Activated naive CD4-positive, alpha-beta T cell treated with anti-CD3 and anti-CD28 coated beads, Interleukin-2, amount 10 ng/mL, durations not matched to agents 7 days and 5 days (primary cell): ENCODE measurements at regions not wholly inside any gene's neighbourhood (a gene's known extent, or its start where the extent isn't known, plus 50 kb on each side); places are given as distances from the start of the nearest gene placed in this dataset.

ENCODE experiments used
- CTCF ChIA-PET: fragments of 350-600 bp; sonication (Branson Sonifier 250); formaldehyde crosslinking; loops from one replicate; lab custom pipeline; 2021; ENCODE audit warnings: antibody characterized with exemption; lab: Charles Lee
- DNase-seq: peaks from one replicate; pipeline ENCODE4 v3.0.0-alpha.2; 2020
- H3K27ac Mint-ChIP-seq: one replicate; pipeline ENCODE4 v1.8.0; 2021; ENCODE audit warnings: mild to moderate bottlenecking, moderate library complexity, mixed read lengths
- H3K27me3 Mint-ChIP-seq: one replicate; pipeline ENCODE4 v1.8.0; 2021; ENCODE audit warnings: mild to moderate bottlenecking, mixed read lengths
- H3K36me3 Mint-ChIP-seq: one replicate; pipeline ENCODE4 v1.8.0; 2021; ENCODE audit warnings: mixed read lengths
- H3K4me1 Mint-ChIP-seq: one replicate; pipeline ENCODE4 v1.8.0; 2021; ENCODE audit warnings: mixed read lengths
- H3K4me3 Mint-ChIP-seq: one replicate; pipeline ENCODE4 v1.8.0; 2021; ENCODE audit warnings: mild to moderate bottlenecking, moderate library complexity, mixed read lengths
- H3K9me3 Mint-ChIP-seq: one replicate; pipeline ENCODE4 v1.8.0; 2021; ENCODE audit warnings: mixed read lengths

DNA sequence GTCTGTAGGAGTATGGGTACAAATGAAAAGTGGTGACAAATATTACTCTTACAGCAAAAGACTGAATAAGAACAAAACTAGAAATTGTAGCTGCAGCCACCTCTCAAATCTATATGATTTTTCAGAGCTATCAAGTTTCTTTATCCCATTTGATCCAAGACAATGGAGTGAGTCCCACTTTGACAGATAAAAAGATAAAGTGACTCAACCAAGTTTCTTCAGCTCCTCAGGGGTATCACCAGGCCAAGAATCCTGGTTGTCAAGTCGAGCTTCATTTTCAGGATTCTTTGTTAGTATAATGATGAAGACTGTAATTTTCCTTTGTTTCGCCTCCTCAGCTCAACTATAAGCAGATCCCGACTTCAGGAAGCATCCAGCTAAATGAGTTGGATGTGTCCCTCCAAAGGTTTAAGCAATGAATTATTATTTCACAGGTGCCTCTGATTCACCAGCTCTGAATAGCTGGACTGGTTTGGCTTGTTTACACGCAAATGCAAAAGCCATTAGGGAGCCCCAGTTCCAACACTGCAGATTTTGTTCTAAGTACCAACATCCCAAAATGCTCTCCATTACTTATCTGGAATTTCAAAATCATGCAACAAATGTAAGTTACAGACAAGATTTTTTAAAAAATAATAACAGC is 238.9 kb downstream of the MAFB start:
- no peak for DNase-seq
- Mint-ChIP-seq H3K27ac (no peak overlapping the region), H3K4me1 (no peaks in the 10 kb centered on the region), H3K36me3 (no peaks in the 10 kb centered on the region), H3K27me3 (no peaks in the 10 kb centered on the region), H3K9me3 (no peaks in the 10 kb centered on the region), H3K4me3 (no peak overlapping the region)
- CTCF ChIA-PET: no interaction called here

DNA sequence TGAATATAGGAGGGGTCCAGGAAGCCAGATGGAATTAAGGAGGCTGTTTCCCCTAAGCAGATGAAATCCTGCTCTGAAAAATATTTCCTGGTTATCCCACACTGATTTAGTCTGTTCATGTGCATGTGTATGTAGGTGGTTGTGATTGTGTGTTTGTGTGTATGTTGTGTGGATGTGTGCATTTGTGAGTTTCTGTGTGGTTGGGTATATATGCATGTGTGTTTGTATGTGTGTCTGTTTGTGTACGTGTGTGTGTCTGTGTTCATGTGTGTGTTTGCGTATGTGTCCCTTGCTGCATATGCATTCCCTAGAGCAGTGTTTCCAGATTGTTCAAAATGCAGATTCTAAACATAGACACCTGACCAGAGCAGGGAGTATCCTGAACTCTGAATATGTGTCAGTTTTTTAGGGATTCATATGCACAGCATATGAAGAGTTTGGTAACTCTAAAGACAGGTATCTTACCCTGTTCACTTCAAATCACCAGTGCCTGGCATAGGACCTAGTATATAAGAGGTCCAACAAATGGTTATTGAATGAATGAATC is 239.8 kb downstream of the MAFB start:
- Mint-ChIP-seq H3K36me3 (no peaks in the 10 kb centered on the region), H3K27me3 (no peaks in the 10 kb centered on the region), H3K4me1 (no peaks in the 10 kb centered on the region), H3K9me3 (no peaks in the 10 kb centered on the region), H3K4me3 (no peak overlapping the region), H3K27ac (no peak overlapping the region)
- no peak for DNase-seq
- CTCF ChIA-PET: no interaction called here

DNA sequence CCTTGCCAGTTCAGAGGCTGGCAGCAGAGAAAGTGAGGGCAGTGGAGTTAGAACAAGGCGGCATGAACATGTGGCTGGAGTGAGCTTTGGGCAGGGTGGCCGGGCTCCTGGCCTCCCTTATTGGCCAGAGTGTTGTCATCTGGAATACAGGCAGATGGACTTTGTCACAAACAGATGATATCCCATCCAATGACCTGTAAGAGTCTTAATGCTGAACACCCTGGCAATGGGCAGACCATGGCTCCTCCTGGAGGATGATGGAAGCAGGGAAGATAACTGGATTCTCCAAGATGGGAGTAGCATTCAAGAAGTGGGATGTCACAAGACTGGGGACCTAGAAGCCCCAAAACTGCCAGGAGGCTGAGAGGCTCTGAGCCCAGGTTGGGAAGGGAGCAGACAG is 242.1 kb downstream of the MAFB start:
- Mint-ChIP-seq H3K4me3 (no peak overlapping the region), H3K27ac (no peak overlapping the region), H3K9me3 (no peaks in the 10 kb centered on the region), H3K36me3 (no peaks in the 10 kb centered on the region), H3K27me3 (no peaks in the 10 kb centered on the region), H3K4me1 (no peaks in the 10 kb centered on the region)
- no peak for DNase-seq
- CTCF ChIA-PET: no interaction called here

DNA sequence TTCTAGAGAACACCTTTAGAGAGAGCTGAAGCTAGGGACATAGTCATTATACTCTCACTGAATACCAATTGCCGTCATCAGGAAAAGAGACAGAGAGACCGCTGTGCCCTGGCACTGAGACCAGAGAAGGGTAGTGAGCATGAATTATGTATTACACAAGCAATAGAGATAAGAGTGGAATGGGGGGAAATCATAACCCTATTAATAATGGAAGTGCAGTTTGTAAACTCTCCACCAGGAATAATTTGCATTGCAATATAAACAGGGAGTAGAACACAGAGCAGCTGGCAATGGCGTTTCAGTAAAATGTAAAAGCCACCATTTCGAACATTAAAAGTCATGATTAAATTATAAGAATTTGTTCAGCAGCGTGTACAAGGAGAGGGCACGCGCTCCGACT is 244.5 kb downstream of the MAFB start:
- DNase-seq: no peak
- CTCF ChIA-PET: no interaction called here
- H3K27me3 Mint-ChIP-seq: no peaks in the 10 kb centered on the region
- no peaks in the 10 kb centered on the region for H3K36me3 Mint-ChIP-seq
- H3K4me1 Mint-ChIP-seq: no peaks in the 10 kb centered on the region
- no peak overlapping the region for H3K4me3 Mint-ChIP-seq
- H3K27ac Mint-ChIP-seq: no peak overlapping the region
- no peaks in the 10 kb centered on the region for H3K9me3 Mint-ChIP-seq

DNA sequence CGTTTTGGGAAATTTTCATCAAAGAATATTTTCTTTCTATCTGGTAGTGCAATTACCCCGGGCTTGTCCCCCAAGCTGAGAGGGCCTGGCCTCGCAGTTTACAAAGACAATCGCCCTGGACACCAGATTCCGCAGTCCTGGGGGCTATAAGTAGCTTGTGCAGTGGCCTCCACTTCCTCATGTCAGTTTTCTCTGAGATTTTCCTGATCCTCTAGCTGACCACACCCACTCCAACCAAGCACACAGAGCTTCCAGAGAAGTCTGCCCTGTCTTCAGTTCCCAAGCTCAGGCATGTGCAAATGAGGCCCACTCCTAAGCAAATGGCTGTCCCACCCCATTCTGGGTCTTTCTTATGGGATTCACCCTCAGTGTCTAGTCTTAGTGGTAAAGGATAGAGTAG is 245.3 kb downstream of the MAFB start:
- no peak for DNase-seq
- Mint-ChIP-seq H3K9me3 (no peaks in the 10 kb centered on the region), H3K27ac (no peak overlapping the region), H3K27me3 (no peaks in the 10 kb centered on the region), H3K4me1 (no peaks in the 10 kb centered on the region), H3K4me3 (no peak overlapping the region), H3K36me3 (no peaks in the 10 kb centered on the region)
- CTCF ChIA-PET: interaction anchor here (0.6 kb wide), 1 partner anchor 7 kb away, joined by 5 read pairs; no protein-coding TSS in a partner anchor

DNA sequence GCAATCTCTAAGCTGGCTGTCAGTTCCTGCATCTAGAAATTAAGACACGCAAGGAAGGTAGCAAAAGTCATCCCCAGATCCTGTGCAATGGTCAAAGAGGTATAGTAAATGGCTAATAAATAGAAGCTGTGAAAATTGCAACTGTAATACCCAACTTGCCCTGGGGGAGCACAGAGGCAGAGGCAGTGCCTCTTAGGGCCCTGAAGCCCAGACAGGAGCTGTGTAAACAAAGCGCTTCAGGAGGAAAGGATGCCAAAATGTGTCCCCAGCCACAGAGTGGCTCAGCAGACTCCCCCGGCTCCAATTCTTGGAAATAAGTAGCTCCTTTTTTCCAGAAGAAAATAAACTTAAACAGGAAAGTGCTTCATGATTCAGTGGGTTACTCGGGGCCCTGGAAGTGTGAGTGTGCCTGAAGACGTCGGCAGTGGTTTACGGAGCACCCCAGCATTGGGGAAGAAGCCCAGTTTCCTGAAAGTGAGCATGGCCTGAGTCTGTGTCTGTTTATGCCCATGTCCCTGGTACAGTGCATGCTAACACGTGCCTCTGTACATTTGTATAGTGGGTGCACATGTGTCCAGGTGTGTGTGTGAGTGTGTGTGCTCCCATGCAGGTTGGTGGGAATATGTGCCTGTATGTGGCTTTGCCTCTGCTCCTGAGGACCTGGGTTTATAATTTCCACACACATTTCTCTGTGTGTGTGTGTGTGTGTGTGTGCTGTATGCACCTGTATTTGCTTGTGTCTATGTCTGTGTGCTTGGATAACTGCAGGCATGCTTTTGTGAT is 246.7 kb downstream of the MAFB start:
- CTCF ChIA-PET: no interaction called here
- no peaks in the 10 kb centered on the region for H3K36me3 Mint-ChIP-seq
- no peaks in the 10 kb centered on the region for H3K9me3 Mint-ChIP-seq
- H3K27ac Mint-ChIP-seq: no peak overlapping the region
- H3K4me1 Mint-ChIP-seq: no peaks in the 10 kb centered on the region
- no peak for DNase-seq
- no peaks in the 10 kb centered on the region for H3K27me3 Mint-ChIP-seq
- H3K4me3 Mint-ChIP-seq: no peak overlapping the region

DNA sequence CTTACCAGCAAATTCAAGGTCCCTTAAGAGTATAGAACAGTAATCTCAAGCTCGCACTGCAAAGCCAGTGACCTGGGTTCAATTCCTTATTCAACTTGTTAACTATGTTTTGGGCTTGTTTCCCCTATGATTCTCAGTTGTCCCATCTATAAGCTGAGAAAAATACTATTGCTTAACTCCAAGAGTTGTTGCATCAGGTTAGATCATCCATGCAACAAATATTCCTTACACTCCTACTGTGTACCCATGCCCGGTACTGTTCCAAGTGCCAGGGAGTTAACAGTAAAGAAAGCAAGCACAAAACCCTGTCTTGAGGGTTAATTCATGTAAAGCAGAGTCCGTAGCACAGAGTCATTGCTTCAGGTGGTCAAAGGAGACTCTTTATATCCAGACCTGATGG is 247.3 kb downstream of the MAFB start:
- Mint-ChIP-seq H3K27ac (no peak overlapping the region), H3K27me3 (no peaks in the 10 kb centered on the region), H3K36me3 (no peaks in the 10 kb centered on the region), H3K9me3 (no peaks in the 10 kb centered on the region), H3K4me3 (no peak overlapping the region), H3K4me1 (no peaks in the 10 kb centered on the region)
- DNase-seq: no peak
- CTCF ChIA-PET: no interaction called here

DNA sequence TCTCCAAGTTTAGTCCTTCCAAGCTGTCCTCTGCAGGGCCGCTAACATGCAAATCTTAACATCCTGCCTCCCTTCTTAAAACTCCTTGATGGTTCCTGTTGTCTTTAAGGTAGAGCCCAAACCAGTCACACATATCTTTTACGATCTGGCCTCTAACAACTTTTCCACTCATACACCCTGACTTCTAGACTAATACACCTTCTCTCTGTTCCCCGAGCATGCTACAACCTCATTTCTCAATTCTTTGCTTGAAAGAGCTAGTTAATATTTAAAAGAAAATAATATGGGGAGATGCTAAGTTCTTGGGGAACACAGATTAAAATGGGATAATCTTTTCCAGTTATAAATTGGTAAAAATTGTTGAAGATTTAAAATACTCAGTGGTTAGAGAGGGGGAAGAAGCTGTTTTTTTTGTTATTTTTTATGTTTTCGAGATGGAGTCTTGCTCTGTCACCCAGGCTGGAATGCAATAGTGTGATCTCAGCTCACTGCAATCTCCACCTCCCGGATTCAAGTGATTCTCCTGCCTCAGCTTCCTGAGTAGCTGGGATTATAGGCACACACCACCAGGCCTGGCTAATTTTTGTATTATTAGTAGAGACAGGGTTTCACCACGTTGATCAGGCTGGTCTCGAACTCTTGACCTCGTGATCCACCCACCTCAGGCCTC is 250.7 kb downstream of the MAFB start:
- no peaks in the 10 kb centered on the region for H3K36me3 Mint-ChIP-seq
- H3K9me3 Mint-ChIP-seq: no peaks in the 10 kb centered on the region
- H3K4me3 Mint-ChIP-seq: no peak overlapping the region
- no peak for DNase-seq
- CTCF ChIA-PET: no interaction called here
- H3K27me3 Mint-ChIP-seq: no peaks in the 10 kb centered on the region
- H3K4me1 Mint-ChIP-seq: no peaks in the 10 kb centered on the region
- H3K27ac Mint-ChIP-seq: no peak overlapping the region

DNA sequence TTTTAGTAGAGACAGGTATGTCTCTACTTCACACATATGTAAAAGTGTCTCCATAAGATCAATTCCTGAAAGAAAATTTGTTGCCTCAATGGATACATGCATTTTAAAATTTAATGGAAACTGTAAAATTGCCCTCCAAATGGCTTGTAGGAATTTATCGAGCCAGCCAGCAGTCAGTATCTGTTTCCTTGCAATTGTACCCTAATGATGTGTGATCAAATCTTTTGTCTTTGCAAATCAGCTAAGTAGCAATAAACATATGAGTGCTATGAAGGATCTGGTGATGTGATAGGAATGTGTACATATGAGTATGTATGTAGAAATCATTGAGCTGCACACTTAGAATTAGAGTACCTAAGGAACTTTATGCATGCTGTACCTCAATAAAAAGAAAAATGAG is 253.0 kb downstream of the MAFB start:
- Mint-ChIP-seq H3K4me3 (no peak overlapping the region), H3K4me1 (no peaks in the 10 kb centered on the region), H3K36me3 (no peaks in the 10 kb centered on the region), H3K27ac (no peak overlapping the region), H3K9me3 (no peaks in the 10 kb centered on the region), H3K27me3 (no peaks in the 10 kb centered on the region)
- DNase-seq: no peak
- CTCF ChIA-PET: no interaction called here

DNA sequence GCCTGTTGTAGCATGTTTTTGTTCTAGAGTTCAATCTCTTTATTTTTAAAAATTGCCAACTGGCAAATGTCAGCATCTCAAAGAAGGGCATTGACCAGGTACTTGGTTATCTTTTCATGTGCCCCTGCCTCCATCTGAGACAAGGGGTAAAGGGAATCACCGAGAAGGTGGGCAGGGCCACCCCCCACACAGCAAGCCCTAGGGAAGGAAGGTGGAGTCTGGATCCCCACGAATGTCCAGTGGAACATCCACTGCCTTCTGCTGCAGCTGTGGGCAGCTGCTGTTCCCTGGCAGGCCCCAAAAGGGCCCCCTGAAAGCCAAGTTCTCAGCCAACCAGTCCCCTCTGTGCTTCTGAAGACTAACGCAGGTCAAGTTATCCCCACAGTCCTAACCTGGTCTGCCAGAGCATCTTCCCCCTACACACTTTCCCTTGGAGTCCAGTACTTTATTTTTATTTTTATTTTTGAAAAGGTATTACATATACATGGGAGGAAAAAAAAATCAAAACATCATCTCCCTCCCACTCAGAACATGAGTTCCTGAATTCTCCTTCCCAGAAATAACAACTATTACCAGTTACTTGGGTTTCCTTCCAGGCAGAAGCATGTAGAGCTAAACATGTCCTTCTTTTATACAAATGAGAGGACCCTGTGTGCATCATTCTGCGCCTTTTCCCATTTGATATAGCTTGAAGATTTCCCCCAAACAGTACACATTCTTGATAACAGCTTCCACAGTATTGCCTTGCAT is 253.7 kb downstream of the MAFB start:
- Mint-ChIP-seq H3K4me3 (no peak overlapping the region), H3K36me3 (no peaks in the 10 kb centered on the region), H3K27me3 (no peaks in the 10 kb centered on the region), H3K27ac (no peak overlapping the region), H3K9me3 (no peaks in the 10 kb centered on the region), H3K4me1 (no peaks in the 10 kb centered on the region)
- CTCF ChIA-PET: no interaction called here
- DNase-seq: no peak

DNA sequence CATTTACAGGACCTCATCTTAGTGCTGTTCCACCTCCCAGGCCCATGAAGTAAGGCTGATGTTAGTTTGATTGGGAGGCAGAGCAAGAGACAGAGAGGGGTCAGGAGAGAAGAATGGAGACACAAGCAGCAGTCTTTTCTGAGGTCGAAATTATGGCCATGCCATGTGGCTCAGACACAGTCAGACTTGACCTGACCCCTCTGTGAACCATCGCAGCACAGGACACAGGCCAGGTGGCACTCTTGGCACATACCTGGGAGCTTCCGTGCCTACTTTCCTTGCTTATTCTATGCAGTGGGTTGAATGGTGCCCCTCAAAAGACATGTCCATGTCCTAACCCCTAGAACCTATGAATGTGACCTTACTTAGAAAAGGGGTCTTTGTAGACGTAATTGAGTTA is 254.9 kb downstream of the MAFB start:
- CTCF ChIA-PET: no interaction called here
- Mint-ChIP-seq H3K4me1 (no peaks in the 10 kb centered on the region), H3K36me3 (no peaks in the 10 kb centered on the region), H3K9me3 (no peaks in the 10 kb centered on the region), H3K4me3 (no peak overlapping the region), H3K27ac (no peak overlapping the region), H3K27me3 (no peaks in the 10 kb centered on the region)
- DNase-seq: no peak

DNA sequence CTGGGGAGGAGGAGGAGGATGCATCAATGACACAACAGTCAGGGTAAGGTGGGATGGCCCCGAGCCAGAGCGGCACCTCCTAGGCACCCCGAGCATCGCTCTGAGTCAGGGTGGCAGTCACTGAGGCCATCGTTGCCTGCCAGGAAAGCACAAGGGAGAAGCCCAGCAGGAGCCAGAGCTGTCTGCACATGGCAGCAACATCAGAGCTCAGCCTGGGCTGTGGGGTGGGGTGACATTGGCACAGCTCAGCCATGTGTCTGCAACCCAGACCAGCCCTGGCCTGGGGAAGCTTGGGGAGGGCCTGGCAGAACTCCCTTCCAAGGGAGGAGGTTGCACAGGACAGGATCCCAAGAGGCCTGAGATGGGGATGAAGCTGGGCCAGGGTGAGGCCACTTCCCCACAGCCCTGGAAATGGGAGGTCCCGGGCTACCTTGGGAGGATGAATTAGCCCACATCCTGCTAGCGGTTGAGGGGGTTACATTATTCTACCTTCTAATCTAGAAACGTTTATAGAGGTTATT is 255.6 kb downstream of the MAFB start:
- DNase-seq: no peak
- CTCF ChIA-PET: no interaction called here
- Mint-ChIP-seq H3K4me3 (no peak overlapping the region), H3K9me3 (no peaks in the 10 kb centered on the region), H3K27ac (no peak overlapping the region), H3K36me3 (no peaks in the 10 kb centered on the region), H3K4me1 (no peaks in the 10 kb centered on the region), H3K27me3 (no peaks in the 10 kb centered on the region)

DNA sequence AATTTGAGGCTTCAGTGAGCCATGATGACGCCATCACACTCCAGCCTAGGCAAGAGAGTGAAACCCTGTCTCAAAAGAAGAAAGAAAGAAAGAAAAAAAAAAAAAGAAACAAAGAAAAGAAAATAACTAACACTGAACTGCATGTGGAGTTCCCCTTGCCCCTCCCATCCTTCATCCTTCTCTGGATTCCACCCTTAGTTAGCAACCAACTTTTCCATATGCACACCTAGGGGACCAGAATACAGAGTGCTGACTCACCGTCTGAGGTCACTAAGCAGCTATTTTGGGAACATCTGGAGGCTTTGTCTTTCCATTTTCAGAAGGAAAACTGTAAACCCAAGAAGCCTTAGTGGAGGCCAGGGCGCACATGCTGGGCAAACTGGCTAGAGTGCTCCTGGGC is 257.4 kb downstream of the MAFB start:
- Mint-ChIP-seq H3K27ac (no peak overlapping the region), H3K9me3 (no peaks in the 10 kb centered on the region), H3K4me1 (no peaks in the 10 kb centered on the region), H3K27me3 (no peaks in the 10 kb centered on the region), H3K36me3 (no peaks in the 10 kb centered on the region), H3K4me3 (no peak overlapping the region)
- CTCF ChIA-PET: no interaction called here
- DNase-seq: no peak

DNA sequence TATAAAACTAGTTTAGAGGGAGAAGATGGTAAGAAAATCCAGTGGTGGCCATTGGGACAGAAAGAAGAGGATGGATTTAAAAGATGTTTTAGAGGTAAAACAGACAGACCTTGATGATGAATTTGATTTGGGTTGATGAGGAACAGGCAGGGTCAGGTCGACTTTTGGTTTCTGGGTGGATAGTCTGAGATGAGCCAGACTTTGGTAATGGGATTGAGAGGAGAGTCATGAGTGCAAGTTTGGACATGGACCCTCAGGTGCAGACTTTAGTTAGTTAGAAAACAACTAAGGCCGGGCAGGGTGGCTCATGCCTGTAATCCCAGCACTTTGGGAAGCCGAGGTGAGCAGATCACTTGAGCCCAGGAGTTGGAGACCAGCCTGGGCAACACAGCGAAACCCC is 257.9 kb downstream of the MAFB start:
- CTCF ChIA-PET: no interaction called here
- H3K36me3 Mint-ChIP-seq: no peaks in the 10 kb centered on the region
- H3K27ac Mint-ChIP-seq: no peak overlapping the region
- H3K4me3 Mint-ChIP-seq: no peak overlapping the region
- H3K4me1 Mint-ChIP-seq: no peaks in the 10 kb centered on the region
- H3K9me3 Mint-ChIP-seq: no peaks in the 10 kb centered on the region
- DNase-seq: no peak
- H3K27me3 Mint-ChIP-seq: no peaks in the 10 kb centered on the region
